A673 (cell line): ENCODE measurements at regions not wholly inside any gene's neighbourhood (a gene's known extent, or its start where the extent isn't known, plus 50 kb on each side); places are given as distances from the start of the nearest gene placed in this dataset.

ENCODE experiments used
- BruUV-seq: library from RNA; stranded (reverse); fragments of 400-500 nt; replicated peaks from 2 replicates; lab custom pipeline; 2021; lab: Mats Ljungman, UMichigan
- CTCF ChIA-PET: fragments of 300-600 bp; sonication (Branson Sonifier 250); formaldehyde crosslinking; loops from one replicate; lab custom pipeline; 2022; ENCODE audit warnings: antibody characterized with exemption; lab: Charles Lee
- POLR2A ChIA-PET: fragments of 300-600 bp; sonication (Branson Sonifier 250); formaldehyde crosslinking; loops from one replicate; lab custom pipeline; 2022; ENCODE audit warnings: antibody characterized with exemption; ENCODE audit not compliant: low non-redundant PET; lab: Charles Lee
- DNase-seq: peaks from one replicate; pipeline ENCODE4 v3.0.0-alpha.2; 2015; ENCODE audit warnings: low spot score
- H3K27ac ChIP-seq: fragments of 200-600 bp; sonication (generic); 2 replicates; pipeline ENCODE4 v1.5.1; 2016; ENCODE audit warnings: mixed run types, low read depth, mild to moderate bottlenecking, mixed read lengths, antibody characterized with exemption, low read length; ENCODE audit not compliant: poor library complexity, severe bottlenecking
- H3K27me3 ChIP-seq: fragments of 200-600 bp; sonication (generic); replicated peaks from 2 replicates; pipeline ENCODE4 v1.6.1; 2017; ENCODE audit warnings: mixed run types, low read depth, mild to moderate bottlenecking, mixed read lengths, antibody characterized with exemption, low read length; ENCODE audit not compliant: insufficient read depth, poor library complexity
- H3K36me3 ChIP-seq: fragments of 200-600 bp; sonication (generic); 2 replicates; pipeline ENCODE4 v1.6.1; 2016; ENCODE audit warnings: mixed run types, mild to moderate bottlenecking, mixed read lengths, antibody characterized with exemption, low read length; ENCODE audit not compliant: insufficient read depth, poor library complexity, severe bottlenecking
- H3K4me1 ChIP-seq: fragments of 200-600 bp; sonication (generic); 2 replicates; pipeline ENCODE4 v1.6.1; 2017; ENCODE audit warnings: mixed run types, mild to moderate bottlenecking, mixed read lengths, antibody characterized with exemption, low read length; ENCODE audit not compliant: insufficient read depth, poor library complexity, severe bottlenecking
- H3K4me3 ChIP-seq: fragments of 200-600 bp; sonication (generic); 2 replicates; pipeline ENCODE4 v1.5.1; 2016; ENCODE audit warnings: low read depth, mixed run types, mild to moderate bottlenecking, mixed read lengths, low read length; ENCODE audit not compliant: poor library complexity, severe bottlenecking
- H3K9me3 ChIP-seq: fragments of 200-600 bp; sonication (generic); 2 replicates; pipeline ENCODE4 v1.6.1; 2016; ENCODE audit warnings: mixed run types, low read depth, mild to moderate bottlenecking, mixed read lengths, antibody characterized with exemption, low read length; ENCODE audit not compliant: poor library complexity, severe bottlenecking
- EZH2 ChIP-seq: fragments of 200-600 bp; sonication (generic); IDR thresholded peaks from 2 replicates; pipeline ENCODE4 v1.6.1; 2017; ENCODE audit warnings: borderline replicate concordance, low read depth, mild to moderate bottlenecking, mixed read lengths, antibody characterized with exemption, low read length; ENCODE audit not compliant: poor library complexity, severe bottlenecking
- intact Hi-C: fragments of 100-400 bp; cut with micrococcal nuclease; formaldehyde crosslinking; loops from one replicate; pipeline ENCODE4 v1.10.0; 2022; ENCODE audit not compliant: unreplicated experiment
- TF ChIP-seq, protein P1 (sequence below): fragments of 300-800, 200-600 bp; sonication (generic); conservative IDR thresholded peaks from 2 replicates; pipeline ENCODE4 v1.5.1; 2017; ENCODE audit warnings: low read depth, mild to moderate bottlenecking, antibody characterized with exemption, low read length, moderate library complexity, mixed read lengths

DNA sequence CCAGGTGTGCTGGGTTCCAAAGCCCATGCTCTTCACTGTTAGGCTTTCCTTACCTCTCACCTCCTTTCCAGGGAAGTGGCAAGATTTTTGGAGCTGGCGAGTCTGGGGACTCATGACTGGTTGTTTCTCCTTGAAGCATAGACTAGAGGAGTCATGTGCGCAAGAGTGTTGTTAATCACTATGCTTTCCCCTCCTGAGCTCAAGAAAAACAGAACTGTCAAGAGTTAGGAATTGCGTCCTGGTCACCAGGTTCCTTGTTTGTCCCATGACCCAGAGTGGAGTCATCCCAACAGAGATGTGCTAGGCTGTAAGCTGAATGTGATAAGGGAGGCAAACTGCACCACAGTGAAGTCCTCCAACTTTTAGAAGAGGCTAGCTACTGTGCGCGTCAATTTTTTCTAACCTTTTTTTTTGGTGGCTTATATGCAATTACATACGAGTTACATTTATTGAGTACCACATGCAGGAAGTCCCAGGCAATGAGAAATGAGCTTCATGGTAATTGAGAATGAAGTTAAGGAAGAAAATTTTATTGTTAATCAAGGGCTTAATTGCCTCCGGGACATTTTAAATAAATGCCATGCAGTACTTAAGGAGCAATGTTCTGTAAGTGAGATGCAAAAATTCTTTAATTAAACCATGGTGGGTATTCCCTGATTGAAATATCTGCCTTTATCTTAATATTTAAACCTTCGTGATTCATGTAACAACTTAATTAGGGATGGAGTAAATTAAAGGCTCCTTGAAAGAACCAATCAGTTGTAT lies 233.9 kb downstream of the ZIC5 start:
- Histone ChIP-seq H3K4me1 (peaks cover 19% of the 10 kb centered on the region), H3K9me3 (no peaks in the 10 kb centered on the region), H3K36me3 (no peaks in the 10 kb centered on the region), H3K4me3 (no peak overlapping the region), H3K27ac (no peak overlapping the region), H3K27me3 (no peaks in the 10 kb centered on the region)
- ChIA-PET POLR2A (no interaction called here), CTCF (no interaction called here)
- TF ChIP-seq, protein P1, sequence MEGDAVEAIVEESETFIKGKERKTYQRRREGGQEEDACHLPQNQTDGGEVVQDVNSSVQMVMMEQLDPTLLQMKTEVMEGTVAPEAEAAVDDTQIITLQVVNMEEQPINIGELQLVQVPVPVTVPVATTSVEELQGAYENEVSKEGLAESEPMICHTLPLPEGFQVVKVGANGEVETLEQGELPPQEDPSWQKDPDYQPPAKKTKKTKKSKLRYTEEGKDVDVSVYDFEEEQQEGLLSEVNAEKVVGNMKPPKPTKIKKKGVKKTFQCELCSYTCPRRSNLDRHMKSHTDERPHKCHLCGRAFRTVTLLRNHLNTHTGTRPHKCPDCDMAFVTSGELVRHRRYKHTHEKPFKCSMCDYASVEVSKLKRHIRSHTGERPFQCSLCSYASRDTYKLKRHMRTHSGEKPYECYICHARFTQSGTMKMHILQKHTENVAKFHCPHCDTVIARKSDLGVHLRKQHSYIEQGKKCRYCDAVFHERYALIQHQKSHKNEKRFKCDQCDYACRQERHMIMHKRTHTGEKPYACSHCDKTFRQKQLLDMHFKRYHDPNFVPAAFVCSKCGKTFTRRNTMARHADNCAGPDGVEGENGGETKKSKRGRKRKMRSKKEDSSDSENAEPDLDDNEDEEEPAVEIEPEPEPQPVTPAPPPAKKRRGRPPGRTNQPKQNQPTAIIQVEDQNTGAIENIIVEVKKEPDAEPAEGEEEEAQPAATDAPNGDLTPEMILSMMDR, result no peak
- no peak for TF ChIP-seq EZH2
- no peak for DNase-seq
- intact Hi-C loops, result no loop called here
- no TSS peak for BruUV-seq

DNA sequence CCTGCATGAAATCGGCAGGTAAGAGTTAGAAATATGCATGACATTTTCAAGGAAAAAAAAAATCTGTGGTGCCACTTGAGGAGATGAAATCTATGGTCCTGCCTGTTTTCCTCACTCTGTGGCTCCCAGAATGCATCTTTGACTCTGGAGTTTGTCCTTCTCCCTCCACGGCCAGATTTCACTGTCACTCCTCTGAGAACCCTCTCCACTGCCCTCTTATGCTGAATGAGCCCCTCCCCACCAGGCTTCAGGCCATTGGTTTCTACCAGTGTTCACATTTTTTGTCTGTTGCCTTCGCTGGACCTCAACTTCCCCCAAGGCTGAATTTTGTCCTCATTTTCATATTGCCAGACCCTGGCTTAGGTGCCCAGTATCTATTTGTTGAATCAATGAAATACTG lies 235.0 kb downstream of the ZIC5 start:
- CTCF ChIA-PET, result no interaction called here
- peaks cover 19% of the 10 kb centered on the region for H3K4me1 ChIP-seq

DNA sequence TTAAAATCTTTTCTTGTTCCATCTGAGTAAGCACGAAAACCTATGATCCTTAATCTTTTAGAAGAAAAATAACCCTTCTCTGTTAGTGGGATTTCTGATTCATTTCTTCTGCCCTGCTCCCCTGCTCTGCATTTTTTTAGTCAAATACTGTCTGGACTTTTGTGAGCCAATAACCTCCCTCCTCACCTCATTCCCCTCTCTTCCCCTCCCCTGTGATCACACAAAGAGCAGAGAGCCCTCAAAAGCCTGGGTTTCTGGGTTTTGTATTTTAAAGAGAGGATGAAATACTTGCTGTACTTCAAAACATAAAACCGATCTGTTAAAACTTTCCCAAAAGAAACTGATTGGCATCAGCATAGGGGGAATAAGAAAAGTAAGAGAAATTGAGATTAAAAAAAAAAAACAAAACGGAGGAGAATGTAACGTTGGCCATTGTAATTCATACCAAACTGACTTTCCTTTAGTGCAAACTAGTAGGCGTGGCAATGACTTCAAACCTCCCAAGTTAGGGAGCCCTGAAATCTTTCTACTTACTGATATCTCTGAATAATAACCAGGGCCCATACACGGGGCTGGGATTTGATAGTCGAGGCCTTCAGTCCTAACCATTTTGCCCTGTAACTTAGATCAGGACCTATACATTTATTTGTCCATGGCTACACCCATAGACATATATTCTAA lies 232.9 kb downstream of the TM9SF2 start:
- H3K4me3 ChIP-seq, result no peak overlapping the region
- no TSS peak for BruUV-seq
- peaks cover 19% of the 10 kb centered on the region for H3K4me1 ChIP-seq
- H3K36me3 ChIP-seq, result no peaks in the 10 kb centered on the region
- CTCF ChIA-PET, result no interaction called here
- POLR2A ChIA-PET, result no interaction called here
- intact Hi-C loops, result no loop called here
- H3K9me3 ChIP-seq, result no peaks in the 10 kb centered on the region
- no peak overlapping the region for H3K27ac ChIP-seq
- no peak for DNase-seq
- H3K27me3 ChIP-seq, result no peaks in the 10 kb centered on the region
- TF ChIP-seq EZH2, result no peak

More for the DNA sequence above, 235.0 kb downstream of the ZIC5 start:
- H3K36me3 ChIP-seq, result no peaks in the 10 kb centered on the region
- intact Hi-C loops, result no loop called here
- H3K27ac ChIP-seq, result no peak overlapping the region
- H3K27me3 ChIP-seq, result no peaks in the 10 kb centered on the region
- DNase-seq, result no peak
- TF ChIP-seq EZH2, result no peak
- TF ChIP-seq, protein P1, result no peak
- POLR2A ChIA-PET, result no interaction called here
- no peaks in the 10 kb centered on the region for H3K9me3 ChIP-seq
- no TSS peak for BruUV-seq
- H3K4me3 ChIP-seq, result no peak overlapping the region
